ENCODE measurements at regions not wholly inside any gene's neighbourhood (a gene's known extent, or its start where the extent isn't known, plus 50 kb on each side); places are given as distances from the start of the nearest gene placed in this dataset.
"Not testable (repeated sequence)": the region's sequence is repeated elsewhere in the genome, so short reads cannot be mapped to it uniquely, and the experiment has no call there.

DNA sequence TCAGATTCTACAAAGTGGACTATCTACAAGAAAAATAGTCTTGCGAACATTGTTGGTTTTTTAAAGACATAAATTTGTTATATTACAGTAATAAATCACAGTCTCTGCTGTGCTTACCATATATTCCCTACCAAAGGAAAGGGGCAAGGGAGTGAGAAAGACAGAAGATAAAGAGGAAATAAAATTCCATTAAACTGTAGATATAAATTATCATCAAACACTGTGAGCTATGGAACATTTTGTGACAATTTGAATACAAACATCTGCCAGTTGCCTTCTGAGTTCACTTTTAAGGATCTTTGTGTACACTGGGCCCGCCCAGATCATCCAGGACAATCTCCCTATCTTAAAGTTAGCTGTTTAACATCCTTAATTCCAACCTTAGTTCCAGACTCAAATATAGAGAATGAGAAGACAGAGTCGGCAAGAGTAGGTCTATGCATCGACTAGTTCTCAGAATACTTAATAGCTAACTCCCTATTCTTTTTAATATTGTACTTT lies 122.8 kb downstream of the NUFIP1 start:
- TF ChIP-seq, protein P1, sequence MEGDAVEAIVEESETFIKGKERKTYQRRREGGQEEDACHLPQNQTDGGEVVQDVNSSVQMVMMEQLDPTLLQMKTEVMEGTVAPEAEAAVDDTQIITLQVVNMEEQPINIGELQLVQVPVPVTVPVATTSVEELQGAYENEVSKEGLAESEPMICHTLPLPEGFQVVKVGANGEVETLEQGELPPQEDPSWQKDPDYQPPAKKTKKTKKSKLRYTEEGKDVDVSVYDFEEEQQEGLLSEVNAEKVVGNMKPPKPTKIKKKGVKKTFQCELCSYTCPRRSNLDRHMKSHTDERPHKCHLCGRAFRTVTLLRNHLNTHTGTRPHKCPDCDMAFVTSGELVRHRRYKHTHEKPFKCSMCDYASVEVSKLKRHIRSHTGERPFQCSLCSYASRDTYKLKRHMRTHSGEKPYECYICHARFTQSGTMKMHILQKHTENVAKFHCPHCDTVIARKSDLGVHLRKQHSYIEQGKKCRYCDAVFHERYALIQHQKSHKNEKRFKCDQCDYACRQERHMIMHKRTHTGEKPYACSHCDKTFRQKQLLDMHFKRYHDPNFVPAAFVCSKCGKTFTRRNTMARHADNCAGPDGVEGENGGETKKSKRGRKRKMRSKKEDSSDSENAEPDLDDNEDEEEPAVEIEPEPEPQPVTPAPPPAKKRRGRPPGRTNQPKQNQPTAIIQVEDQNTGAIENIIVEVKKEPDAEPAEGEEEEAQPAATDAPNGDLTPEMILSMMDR (conservative IDR thresholded peaks at IDR 0.05; ENCODE audit: low read depth), result no peak
- no peak for DNase-seq (ENCODE audit: low spot score)
- ChIA-PET CTCF (interaction anchor here (0.5 to 0.7 kb wide), 2 partner anchors 10 to 345 kb away, joined by 3 to 5 read pairs; no protein-coding TSS in a partner anchor), POLR2A (ENCODE audit: low non-redundant PET) (no interaction called here)
- H3K27ac ChIP-seq, result no peak overlapping the region

DNA sequence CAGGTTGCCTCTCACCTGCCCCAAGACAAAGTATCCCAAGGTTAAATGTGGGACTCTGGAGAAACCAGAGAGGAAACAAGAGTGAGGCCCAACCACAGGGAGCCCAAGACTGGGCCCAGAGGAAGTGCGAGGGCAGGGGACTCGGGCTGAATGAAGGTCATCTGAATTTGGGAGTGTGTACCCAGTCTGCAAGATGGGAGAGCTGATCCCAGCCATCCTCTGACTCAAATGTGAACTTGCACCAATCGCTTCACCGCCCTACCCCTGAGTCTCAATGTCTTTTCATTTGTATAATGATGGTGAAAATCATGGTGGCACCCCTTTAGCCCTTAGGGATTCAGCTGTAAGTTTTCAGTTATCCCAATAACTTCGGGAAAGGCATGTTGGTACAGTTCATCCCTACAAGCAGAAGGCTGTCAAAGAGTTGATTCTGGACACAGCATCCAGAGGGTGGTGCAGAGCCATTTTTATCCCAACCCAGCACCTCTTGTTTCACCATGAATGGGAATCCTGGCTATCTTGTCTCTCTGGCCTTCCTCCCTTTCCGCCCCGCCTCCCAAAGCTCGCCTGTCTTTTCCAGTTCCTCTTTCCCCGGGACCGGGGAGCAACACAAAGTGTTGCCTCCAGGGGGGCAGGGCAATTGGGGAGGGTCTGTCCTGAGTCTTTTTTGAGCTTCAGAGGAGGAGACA lies 123.4 kb downstream of the NUFIP1 start:
- no peak overlapping the region for H3K27ac ChIP-seq
- no peak for DNase-seq (ENCODE audit: low spot score)
- POLR2A ChIA-PET (ENCODE audit: low non-redundant PET), result no interaction called here
- CTCF ChIA-PET, result interaction anchor here (0.5 to 0.7 kb wide), 2 partner anchors 9 to 344 kb away, joined by 3 to 5 read pairs; no protein-coding TSS in a partner anchor
- TF ChIP-seq, protein P1 (conservative IDR thresholded peaks at IDR 0.05; ENCODE audit: low read depth), result no peak

DNA sequence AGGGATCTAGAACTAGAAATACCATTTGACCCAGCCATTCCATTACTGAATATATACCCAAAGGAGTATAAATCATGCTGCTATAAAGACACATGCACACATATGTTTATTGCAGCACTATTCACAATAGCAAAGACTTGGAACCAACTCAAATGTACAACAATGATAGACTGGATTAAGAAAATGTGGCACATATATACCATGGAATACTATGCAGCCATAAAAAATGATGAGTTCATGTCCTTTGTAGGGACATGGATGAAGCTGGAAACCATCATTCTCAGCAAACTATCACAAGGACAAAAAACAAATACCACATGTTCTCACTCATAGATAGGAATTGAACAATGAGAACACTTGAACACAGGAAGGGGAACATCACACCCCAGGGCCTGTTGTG lies 125.6 kb downstream of the NUFIP1 start:
- POLR2A ChIA-PET (ENCODE audit: low non-redundant PET); CTCF ChIA-PET; DNase-seq (ENCODE audit: low spot score); H3K27ac ChIP-seq: not testable (repeated sequence)

DNA sequence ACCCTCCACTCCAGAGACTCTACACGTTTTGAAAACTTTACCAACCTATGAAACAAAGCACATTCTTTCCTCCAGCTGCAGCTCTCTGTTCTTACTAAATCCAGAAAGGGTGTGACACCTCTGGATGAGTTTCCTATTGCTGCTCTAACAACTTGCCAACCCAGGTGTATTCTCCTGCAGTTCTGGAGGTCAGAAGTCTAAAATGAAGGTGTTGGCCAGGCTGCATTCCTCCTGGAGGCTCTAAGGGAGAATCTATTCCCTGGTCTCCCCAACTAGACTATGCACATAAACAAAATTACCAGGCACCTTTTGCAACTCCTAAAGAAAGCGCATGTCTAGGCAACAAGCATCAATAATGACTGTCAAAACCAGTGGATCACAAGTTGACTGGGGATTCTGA lies 128.8 kb downstream of the NUFIP1 start:
- no peak for DNase-seq (ENCODE audit: low spot score)
- no peak overlapping the region for H3K27ac ChIP-seq
- TF ChIP-seq, protein P1 (conservative IDR thresholded peaks at IDR 0.05; ENCODE audit: low read depth), result no peak
- POLR2A ChIA-PET (ENCODE audit: low non-redundant PET), result no interaction called here
- CTCF ChIA-PET, result no interaction called here

DNA sequence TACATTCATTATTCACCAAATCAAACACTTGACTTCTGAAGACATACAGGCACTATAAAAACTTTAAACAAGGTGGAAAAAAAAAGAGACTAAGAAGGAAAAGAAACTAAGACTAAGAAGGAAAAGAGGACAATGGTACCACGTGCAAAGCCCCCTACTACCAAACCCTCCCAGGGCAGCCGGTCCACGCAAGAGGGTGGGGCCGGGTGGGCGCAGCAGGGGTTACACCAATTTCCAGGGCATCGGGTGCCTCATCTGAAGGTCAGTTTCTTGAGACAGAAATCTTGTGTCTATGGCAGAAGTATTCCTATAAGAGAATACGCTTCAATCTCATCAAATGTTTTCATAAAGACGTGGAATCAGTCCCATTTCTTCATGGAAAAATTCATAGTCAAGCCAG lies 131.5 kb downstream of the NUFIP1 start:
- H3K27ac ChIP-seq, result no peak overlapping the region
- TF ChIP-seq, protein P1 (conservative IDR thresholded peaks at IDR 0.05; ENCODE audit: low read depth), result no peak
- no peak for DNase-seq (ENCODE audit: low spot score)
- ChIA-PET POLR2A (ENCODE audit: low non-redundant PET) (no interaction called here), CTCF (no interaction called here)

DNA sequence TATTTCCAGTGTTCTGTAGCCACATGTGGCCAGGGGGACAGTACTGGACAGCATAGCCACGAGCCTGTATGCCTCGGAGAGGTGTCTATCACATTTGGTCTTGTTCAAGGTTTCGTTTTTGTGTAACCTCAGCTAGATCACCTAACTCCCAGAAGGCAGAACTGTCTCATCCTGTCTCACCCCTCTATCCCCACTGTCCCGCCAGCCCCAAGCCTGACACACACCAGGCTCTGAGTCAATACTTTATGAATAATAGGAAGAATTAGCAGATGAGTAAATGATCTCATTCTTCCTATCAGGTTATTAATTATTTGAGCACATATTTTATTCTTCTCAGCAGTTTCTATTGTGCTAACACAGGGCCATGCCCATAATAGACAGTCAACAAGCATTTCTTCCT lies 132.2 kb downstream of the NUFIP1 start:
- ChIA-PET POLR2A (ENCODE audit: low non-redundant PET) (no interaction called here), CTCF (interaction anchor here (0.6 kb wide), 2 partner anchors 9 to 45 kb away, joined by 3 read pairs; no protein-coding TSS in a partner anchor)
- TF ChIP-seq, protein P1 (conservative IDR thresholded peaks at IDR 0.05; ENCODE audit: low read depth), result no peak
- no peak overlapping the region for H3K27ac ChIP-seq
- DNase-seq (ENCODE audit: low spot score), result no peak

DNA sequence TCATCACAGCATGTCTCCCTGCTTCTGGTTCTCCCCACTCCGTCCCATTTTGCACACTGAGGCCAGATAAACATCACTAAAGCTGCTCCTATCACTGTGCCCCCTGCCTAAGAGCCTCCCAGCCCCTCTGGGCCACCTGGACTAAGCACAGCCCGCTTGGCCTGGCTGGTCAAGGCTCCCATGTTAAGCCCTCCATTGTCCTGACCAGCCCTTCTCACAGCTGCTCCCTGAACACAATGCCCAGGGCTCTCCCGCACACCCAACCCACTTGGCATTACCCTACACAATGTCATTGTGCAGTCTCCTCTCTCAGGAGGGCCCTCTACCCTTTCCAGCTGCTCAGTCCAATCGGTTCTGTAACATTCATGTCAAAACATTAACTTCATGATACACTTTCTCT lies 133.4 kb downstream of the NUFIP1 start:
- no peak overlapping the region for H3K27ac ChIP-seq
- POLR2A ChIA-PET (ENCODE audit: low non-redundant PET), result no interaction called here
- DNase-seq (ENCODE audit: low spot score), result no peak
- TF ChIP-seq, protein P1 (conservative IDR thresholded peaks at IDR 0.05; ENCODE audit: low read depth), result no peak
- CTCF ChIA-PET, result interaction anchor here (0.5 kb wide), 1 partner anchor 342 kb away, joined by 4 read pairs; no protein-coding TSS in a partner anchor
